Transverse colon (tissue), 4 donors: ENCODE measurements at regions not wholly inside any gene's neighbourhood (a gene's known extent, or its start where the extent isn't known, plus 50 kb on each side); places are given as distances from the start of the nearest gene placed in this dataset.

Source experiments
- DNase-seq: peaks from one replicate; pipeline ENCODE4 v3.0.0-alpha.2; 2019
- H3K27ac ChIP-seq, 4 donors: fragments of 200-600 bp; sonication (generic); 2 replicates each; pipeline ENCODE4 v1.5.1; 2016 to 2018; ENCODE audit warnings: inconsistent platforms in 4 of 4
- H3K27me3 ChIP-seq: fragments of 200-600 bp; sonication (generic); 2 replicates; pipeline ENCODE4 v1.5.1; 2017; ENCODE audit warnings: inconsistent platforms
- H3K36me3 ChIP-seq, 4 donors: fragments of 200-600 bp; sonication (generic); 2 replicates each; pipeline ENCODE4 v1.5.1; 2017 to 2019; ENCODE audit warnings: inconsistent platforms in 4 of 4
- H3K4me1 ChIP-seq, 4 donors: fragments of 200-600 bp; sonication (generic); 2 replicates each; pipeline ENCODE4 v1.5.1; 2017 to 2020; ENCODE audit warnings: inconsistent platforms in 4 of 4
- H3K4me3 ChIP-seq, 4 donors: fragments of 200-600 bp; sonication (generic); 1 replicate in 1 of 4; 2 replicates in 3 of 4; pipeline versions ENCODE4 v1.5.1 to v1.6.1; 2017 to 2019; ENCODE audit warnings: inconsistent platforms in 4 of 4
- H3K9me3 ChIP-seq, 2 donors: fragments of 200-600 bp; sonication (generic); 2 replicates each; pipeline ENCODE4 v1.5.1; 2017 to 2019; ENCODE audit warnings: inconsistent platforms in 2 of 2
- EP300 ChIP-seq: sonication (generic); formaldehyde crosslinking; IDR thresholded peaks from one replicate; pipeline ENCODE4 v1.6.1; 2017; ENCODE audit warnings: antibody characterized with exemption, low read depth
- POLR2A ChIP-seq: fragments of 450-650 bp; IDR thresholded peaks from one replicate; pipeline ENCODE4 v1.6.1; 2016; ENCODE audit warnings: antibody characterized with exemption, mild to moderate bottlenecking, moderate library complexity
- POLR2AphosphoS5 ChIP-seq, 3 donors: sonication (generic); formaldehyde crosslinking; IDR thresholded peaks; one replicate each; pipeline ENCODE4 v1.6.1; 2016; ENCODE audit warnings: antibody characterized with exemption in 3 of 3
- WGBS, 2 donors: methylation state at CpG; one replicate each; pipeline ENCODE4 v1.1.5; 2018; ENCODE audit warnings: low coverage in 1 of 2; 5-methylcytosine and 5-hydroxymethylcytosine counted together
- in situ Hi-C, 4 donors: fragments of 200-750 bp; cut with MboI; loops; one replicate each; pipeline versions ENCODE4 v1.15.0 to v1.15.1; 2017; ENCODE audit warnings: low sequenced_read_pairs in 3 of 4, low pct_ligation_motif_present in 1 of 4, low pct_unique_long_range_greater_than_20kb in 1 of 4
- intact Hi-C: fragments of 100-400 bp; cut with DNase I; formaldehyde crosslinking; loops from one replicate; pipeline ENCODE4 v1.15.1; 2023; ENCODE audit warnings: low total_unique reads
- TF ChIP-seq, protein P1 (sequence below), 5 experiments: fragments of 200-600 bp in 3 of 5; fragments of 450-650 bp in 2 of 5; sonication (generic) in 3 of 5; IDR thresholded peaks; 1 replicate in 2 of 5; 2 replicates in 3 of 5; pipeline ENCODE4 v1.5.1; 2016 to 2017; ENCODE audit warnings: antibody characterized with exemption in 5 of 5, inconsistent platforms in 3 of 5, mild to moderate bottlenecking in 2 of 5, moderate library complexity in 1 of 5

GRCh38 chr4:34108391-34108790, 2135.9 kb downstream of the ARAP2 start:
- Histone ChIP-seq H3K4me3 (no peak overlapping the region), H3K27me3 (no peaks in the 10 kb centered on the region), H3K27ac (no peak overlapping the region), H3K36me3 (no peaks in the 10 kb centered on the region), H3K9me3 (peaks cover 0 to 3% of the 10 kb centered on the region in 2 donors), H3K4me1 (no peaks in the 10 kb centered on the region)
- TF ChIP-seq POLR2A (no peak), POLR2AphosphoS5 (IDR thresholded peaks at IDR 0.05) (no peak), EP300 (no peak)
- TF ChIP-seq, protein P1, sequence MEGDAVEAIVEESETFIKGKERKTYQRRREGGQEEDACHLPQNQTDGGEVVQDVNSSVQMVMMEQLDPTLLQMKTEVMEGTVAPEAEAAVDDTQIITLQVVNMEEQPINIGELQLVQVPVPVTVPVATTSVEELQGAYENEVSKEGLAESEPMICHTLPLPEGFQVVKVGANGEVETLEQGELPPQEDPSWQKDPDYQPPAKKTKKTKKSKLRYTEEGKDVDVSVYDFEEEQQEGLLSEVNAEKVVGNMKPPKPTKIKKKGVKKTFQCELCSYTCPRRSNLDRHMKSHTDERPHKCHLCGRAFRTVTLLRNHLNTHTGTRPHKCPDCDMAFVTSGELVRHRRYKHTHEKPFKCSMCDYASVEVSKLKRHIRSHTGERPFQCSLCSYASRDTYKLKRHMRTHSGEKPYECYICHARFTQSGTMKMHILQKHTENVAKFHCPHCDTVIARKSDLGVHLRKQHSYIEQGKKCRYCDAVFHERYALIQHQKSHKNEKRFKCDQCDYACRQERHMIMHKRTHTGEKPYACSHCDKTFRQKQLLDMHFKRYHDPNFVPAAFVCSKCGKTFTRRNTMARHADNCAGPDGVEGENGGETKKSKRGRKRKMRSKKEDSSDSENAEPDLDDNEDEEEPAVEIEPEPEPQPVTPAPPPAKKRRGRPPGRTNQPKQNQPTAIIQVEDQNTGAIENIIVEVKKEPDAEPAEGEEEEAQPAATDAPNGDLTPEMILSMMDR (IDR thresholded peaks at IDR 0.05), result no peak
- DNase-seq, result no peak
- in situ Hi-C loops (no loop called here), intact Hi-C loops (no loop called here)

- no peaks in the 10 kb centered on the region for H3K4me1 ChIP-seq
- H3K4me3 ChIP-seq, result no peak overlapping the region
- WGBS, 2 donors, result 81 to 84% methylated on average over 2 of the region's 2 CpGs
- no peak for DNase-seq
- intact Hi-C loops (no loop called here), in situ Hi-C loops (no loop called here)
- no peak overlapping the region for H3K27ac ChIP-seq
- TF ChIP-seq EP300 (no peak), POLR2AphosphoS5 (IDR thresholded peaks at IDR 0.05) (no peak), POLR2A (no peak)
- TF ChIP-seq, protein P1 (IDR thresholded peaks at IDR 0.05), result no peak
- no peaks in the 10 kb centered on the region for H3K9me3 ChIP-seq
- no peaks in the 10 kb centered on the region for H3K27me3 ChIP-seq
- no peaks in the 10 kb centered on the region for H3K36me3 ChIP-seq
Observed at GRCh38 chr4:34112573-34112972, 2131.7 kb downstream of the ARAP2 start.

DNA sequence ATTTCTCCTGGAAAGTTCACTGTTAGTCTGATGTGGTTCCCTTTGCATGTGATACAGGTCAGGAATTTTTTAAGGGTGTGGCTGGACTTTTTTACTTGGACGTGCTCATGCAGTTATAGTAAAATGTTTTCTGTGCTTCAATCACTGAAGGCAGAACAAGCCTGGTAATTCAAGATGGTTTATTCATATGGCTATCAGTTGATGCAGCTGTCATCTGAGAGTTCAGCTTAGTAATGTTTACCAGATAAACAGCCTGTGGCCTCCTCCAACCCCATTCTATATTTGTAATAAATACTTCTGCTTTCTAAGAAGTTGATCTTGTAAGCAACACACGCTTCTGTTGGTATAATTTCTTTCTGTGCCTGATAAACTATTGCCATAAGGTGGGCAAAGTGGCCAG, 2105.9 kb downstream of the ARAP2 start:
- no peak overlapping the region for H3K4me3 ChIP-seq
- H3K27me3 ChIP-seq, result no peaks in the 10 kb centered on the region
- 39 to 65% methylated on average over 2 of the region's 2 CpGs for WGBS, 2 donors
- TF ChIP-seq POLR2AphosphoS5 (IDR thresholded peaks at IDR 0.05) (no peak), EP300 (no peak), POLR2A (no peak)
- TF ChIP-seq, protein P1 (IDR thresholded peaks at IDR 0.05), result no peak
- DNase-seq, result no peak
- intact Hi-C loops, result no loop called here
- peaks cover 0 to 4% of the 10 kb centered on the region in 2 donors for H3K9me3 ChIP-seq
- no peak overlapping the region for H3K27ac ChIP-seq
- no peaks in the 10 kb centered on the region for H3K36me3 ChIP-seq
- in situ Hi-C loops, result no loop called here
- H3K4me1 ChIP-seq, result no peaks in the 10 kb centered on the region

DNA sequence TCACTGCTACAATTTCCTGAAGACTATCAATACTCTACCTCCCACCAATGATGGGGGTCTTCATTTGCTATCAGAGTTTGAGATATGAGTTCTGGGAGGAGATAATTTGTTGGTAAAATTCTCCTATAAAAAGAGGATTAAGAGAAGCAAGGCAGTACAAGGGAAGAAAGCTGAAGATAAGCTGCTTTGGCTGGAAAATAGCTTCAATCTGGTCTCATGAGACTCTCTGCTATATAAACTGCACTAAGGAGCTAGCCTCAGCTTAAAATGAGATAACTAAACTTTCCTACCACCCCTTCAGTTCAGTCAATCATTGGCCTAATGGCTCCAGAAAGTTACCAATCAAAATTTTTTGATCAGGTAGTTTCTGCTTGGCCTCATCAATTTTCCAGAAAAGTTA, 2105.0 kb downstream of the ARAP2 start:
- Histone ChIP-seq H3K27ac (no peak overlapping the region), H3K4me1 (no peaks in the 10 kb centered on the region), H3K36me3 (no peaks in the 10 kb centered on the region), H3K27me3 (no peaks in the 10 kb centered on the region), H3K4me3 (no peak overlapping the region), H3K9me3 (peaks cover 0 to 4% of the 10 kb centered on the region in 2 donors)
- in situ Hi-C loops (no loop called here), intact Hi-C loops (no loop called here)
- no peak for TF ChIP-seq POLR2A
- TF ChIP-seq, protein P1 (IDR thresholded peaks at IDR 0.05), result no peak
- TF ChIP-seq EP300, result no peak
- no peak for TF ChIP-seq POLR2AphosphoS5 (IDR thresholded peaks at IDR 0.05)
- DNase-seq, result no peak
